WTC11 (cell line): ENCODE measurements at regions not wholly inside any gene's neighbourhood (a gene's known extent, or its start where the extent isn't known, plus 50 kb on each side); places are given as distances from the start of the nearest gene placed in this dataset.

Experiments
- ATAC-seq: fragments of 200-7000 bp; cut with Tn5 transposase; 2 replicates; pipeline ENCODE4 v1.10.0; 2021; ENCODE audit warnings: mild to moderate bottlenecking, moderate library complexity
- CTCF ChIA-PET: fragments of 300-600 bp; sonication (Branson Sonifier 250); formaldehyde crosslinking; loops from one replicate; lab custom pipeline; 2021; ENCODE audit warnings: antibody characterized with exemption; lab: Charles Lee
- POLR2A ChIA-PET: fragments of 350-600 bp; sonication (Branson Sonifier 250); formaldehyde crosslinking; loops from one replicate; lab custom pipeline; 2021; ENCODE audit warnings: antibody characterized with exemption; lab: Charles Lee
- DNase-seq: peaks from one replicate; pipeline ENCODE4 v3.0.0; 2021; ENCODE audit warnings: low spot score
- H3K27ac Mint-ChIP-seq: 2 replicates; pipeline ENCODE4 v1.8.0; 2021; ENCODE audit warnings: mixed read lengths
- H3K27me3 Mint-ChIP-seq: 2 replicates; pipeline ENCODE4 v1.8.0; 2021; ENCODE audit warnings: low read depth, mild to moderate bottlenecking, moderate library complexity, mixed read lengths
- H3K36me3 Mint-ChIP-seq: 2 replicates; pipeline ENCODE4 v1.8.0; 2021; ENCODE audit warnings: mixed read lengths
- H3K4me1 Mint-ChIP-seq: 2 replicates; pipeline ENCODE4 v1.8.0; 2022; ENCODE audit warnings: mixed read lengths
- H3K4me3 Mint-ChIP-seq: 2 replicates; pipeline ENCODE4 v1.8.0; 2021; ENCODE audit warnings: mild to moderate bottlenecking, moderate library complexity, mixed read lengths
- H3K9me3 Mint-ChIP-seq: 2 replicates; pipeline ENCODE4 v1.8.0; 2021; ENCODE audit warnings: mixed read lengths
- AR ChIP-seq: fragments of 250-450 bp; sonication (Bioruptor Pico); IDR thresholded peaks from 2 replicates; pipeline ENCODE4 v1.9.0; 2021; ENCODE audit warnings: mild to moderate bottlenecking
- ATF2 ChIP-seq: sonication (generic); formaldehyde crosslinking; IDR thresholded peaks from 2 replicates; pipeline ENCODE4 v1.8.1; 2022; ENCODE audit warnings: low read depth, missing genetic modification reagents, borderline replicate concordance
- CBFB ChIP-seq: sonication (generic); formaldehyde crosslinking; IDR thresholded peaks from 2 replicates; pipeline ENCODE4 v1.8.1; 2022; ENCODE audit warnings: mild to moderate bottlenecking, low read depth, missing genetic modification reagents
- E2F1 ChIP-seq: sonication (generic); formaldehyde crosslinking; IDR thresholded peaks from 2 replicates; pipeline ENCODE4 v1.8.0; 2022; ENCODE audit warnings: mild to moderate bottlenecking, missing genetic modification reagents
- ERG ChIP-seq: fragments of 250-450 bp; sonication (Bioruptor Pico); IDR thresholded peaks from 2 replicates; pipeline ENCODE4 v1.8.0; 2021; ENCODE audit warnings: mild to moderate bottlenecking
- IRF1 ChIP-seq: sonication (generic); formaldehyde crosslinking; IDR thresholded peaks from 2 replicates; pipeline ENCODE4 v1.8.0; 2023; ENCODE audit warnings: missing genetic modification reagents
- MAX ChIP-seq: sonication (generic); formaldehyde crosslinking; IDR thresholded peaks from 2 replicates; pipeline ENCODE4 v1.8.0; 2022; ENCODE audit warnings: mild to moderate bottlenecking, missing genetic modification reagents
- TEAD4 ChIP-seq: sonication (generic); formaldehyde crosslinking; IDR thresholded peaks from 2 replicates; pipeline ENCODE4 v1.8.0; 2022; ENCODE audit warnings: mild to moderate bottlenecking, missing genetic modification reagents
- USF2 ChIP-seq: sonication (generic); formaldehyde crosslinking; IDR thresholded peaks from 2 replicates; pipeline ENCODE4 v1.8.1; 2023; ENCODE audit warnings: mild to moderate bottlenecking, missing genetic modification reagents, moderate library complexity
- ZBTB21 ChIP-seq: sonication (generic); formaldehyde crosslinking; IDR thresholded peaks from 2 replicates; pipeline ENCODE4 v1.8.1; 2023; ENCODE audit warnings: mild to moderate bottlenecking, missing genetic modification reagents, borderline replicate concordance
- ZMAT4 ChIP-seq: fragments of 250-450 bp; sonication (Bioruptor Pico); IDR thresholded peaks from 2 replicates; pipeline ENCODE4 v1.9.0; 2021; ENCODE audit warnings: mild to moderate bottlenecking
- ZNF232 ChIP-seq: sonication (generic); formaldehyde crosslinking; IDR thresholded peaks from 2 replicates; pipeline ENCODE4 v1.8.0; 2022; ENCODE audit warnings: mild to moderate bottlenecking, missing genetic modification reagents
- ZNF263 ChIP-seq: sonication (generic); formaldehyde crosslinking; IDR thresholded peaks from 2 replicates; pipeline ENCODE4 v1.8.1; 2022; ENCODE audit warnings: low read depth, mild to moderate bottlenecking, moderate library complexity, missing genetic modification reagents
- ZNF416 ChIP-seq: fragments of 250-450 bp; sonication (Bioruptor Pico); IDR thresholded peaks from 2 replicates; pipeline ENCODE4 v1.9.0; 2021; ENCODE audit warnings: mild to moderate bottlenecking, inconsistent platforms
- ZNF423 ChIP-seq: fragments of 250-450 bp; sonication (Bioruptor Pico); IDR thresholded peaks from 2 replicates; pipeline ENCODE4 v2.1.2; 2022; ENCODE audit warnings: mild to moderate bottlenecking, moderate library complexity

- no peaks in the 10 kb centered on the region for H3K36me3 Mint-ChIP-seq
- DNase-seq = no peak
- H3K27me3 Mint-ChIP-seq = no peaks in the 10 kb centered on the region
- H3K27ac Mint-ChIP-seq = no peak overlapping the region
- TF ChIP-seq AR (CRISPR knock-in tag) (no peak), ZNF423 (CRISPR knock-in tag) (no peak), ZNF263 (no peak), ZNF416 (CRISPR knock-in tag) (no peak), TEAD4 (CRISPR knock-in tag) (no peak), IRF1 (CRISPR knock-in tag) (no peak), ERG (no peak), ZNF232 (CRISPR knock-in tag) (no peak), ATF2 (CRISPR knock-in tag) (no peak)
- TF ChIP-seq, all 79 proteins: peak for 0
- Mint-ChIP-seq H3K4me3 (no peak overlapping the region), H3K9me3 (peaks cover 7% of the 10 kb centered on the region), H3K4me1 (no peaks in the 10 kb centered on the region)
- POLR2A ChIA-PET = interaction anchor here (0.7 kb wide), 1 partner anchor 736 kb away, joined by 3 read pairs; no protein-coding TSS in a partner anchor
- CTCF ChIA-PET = no interaction called here
- ATAC-seq = no peak
Observed at GRCh38 chr11:80613655-80614054, 1172.8 kb upstream of the TENM4 start.

- TF ChIP-seq MAX = no peak
- TF ChIP-seq ZBTB21 = no peak
- ChIA-PET POLR2A (no interaction called here), CTCF (no interaction called here)
- Mint-ChIP-seq H3K4me3 (no peak overlapping the region), H3K9me3 (peaks cover 7% of the 10 kb centered on the region), H3K27me3 (no peaks in the 10 kb centered on the region), H3K36me3 (no peaks in the 10 kb centered on the region), H3K27ac (no peak overlapping the region), H3K4me1 (peaks cover 6% of the 10 kb centered on the region; the same call in 1 of the 2 replicates)
- no peak for DNase-seq
- ATAC-seq = no peak
Observed at GRCh38 chr11:80610516-80610915, 1169.7 kb upstream of the TENM4 start.

GRCh38 chr11:80603472-80603871 is 1162.6 kb upstream of the TENM4 start:
- TF ChIP-seq CBFB (no peak), E2F1 (CRISPR knock-in tag) (no peak), USF2 (CRISPR knock-in tag) (no peak), MAX (no peak), ZMAT4 (CRISPR knock-in tag) (no peak)
- H3K4me1 Mint-ChIP-seq = peaks cover 10% of the 10 kb centered on the region; the same call in 1 of the 2 replicates
- H3K4me3 Mint-ChIP-seq = no peak overlapping the region
- CTCF ChIA-PET = no interaction called here
- POLR2A ChIA-PET = no interaction called here
- no peaks in the 10 kb centered on the region for H3K9me3 Mint-ChIP-seq
- H3K27ac Mint-ChIP-seq = no peak overlapping the region
- no peaks in the 10 kb centered on the region for H3K36me3 Mint-ChIP-seq
- DNase-seq (no peak), ATAC-seq (no peak)
- H3K27me3 Mint-ChIP-seq = no peaks in the 10 kb centered on the region
